Brain microvascular endothelial cell (primary cell): ENCODE measurements at regions not wholly inside any gene's neighbourhood (a gene's known extent, or its start where the extent isn't known, plus 50 kb on each side); places are given as distances from the start of the nearest gene placed in this dataset.

Experiments used
- DNase-seq: peaks from one replicate; pipeline ENCODE4 v3.0.0-alpha.2; 2020
- H3K27ac ChIP-seq: fragments of 250-450 bp; sonication (Bioruptor Pico); 2 replicates; pipeline ENCODE4 v1.5.1; 2020; ENCODE audit warnings: mild to moderate bottlenecking, moderate library complexity
- H3K27me3 ChIP-seq: fragments of 250-450 bp; sonication (Bioruptor Pico); replicated peaks from 2 replicates; pipeline ENCODE4 v1.5.1; 2020; ENCODE audit warnings: mild to moderate bottlenecking
- H3K36me3 ChIP-seq: fragments of 250-450 bp; sonication (Bioruptor Pico); replicated peaks from 2 replicates; pipeline ENCODE4 v1.5.1; 2020; ENCODE audit warnings: mild to moderate bottlenecking
- H3K4me3 ChIP-seq: 2 replicates; pipeline ENCODE4 v1.5.1; 2011; ENCODE audit warnings: low read depth, mild to moderate bottlenecking, control low read depth, low read length, moderate library complexity
- CTCF ChIP-seq: IDR thresholded peaks from 2 replicates; pipeline ENCODE4 v1.5.1; 2011; ENCODE audit warnings: low read depth, mild to moderate bottlenecking, moderate library complexity, low read length, control low read depth, inconsistent platforms; ENCODE audit errors: missing control alignments
- in situ Hi-C: cut with HindIII; loops from 2 replicates; pipeline ENCODE4 v1.10.0; 2017; ENCODE audit warnings: low sequenced_read_pairs, low pct_ligation_motif_present

- Histone ChIP-seq H3K27me3 (peaks cover 8% of the 10 kb centered on the region), H3K27ac (no peak overlapping the region), H3K36me3 (no peaks in the 10 kb centered on the region), H3K4me3 (no peak overlapping the region)
- TF ChIP-seq CTCF = no peak
- no peak for DNase-seq
- in situ Hi-C loops = no loop called here
Measured at GRCh38 chr16:66293207-66293735, 73.2 kb upstream of the CDH5 start.

- Histone ChIP-seq H3K27me3 (peaks cover 8% of the 10 kb centered on the region), H3K27ac (no peak overlapping the region), H3K36me3 (no peaks in the 10 kb centered on the region), H3K4me3 (no peak overlapping the region)
- no peak for DNase-seq
- TF ChIP-seq CTCF = no peak
- in situ Hi-C loops = no loop called here
Measured at GRCh38 chr16:66292241-66292935, 74.1 kb upstream of the CDH5 start.

- H3K27ac ChIP-seq = no peak overlapping the region
- no peak for DNase-seq
Measured at GRCh38 chr16:66291833-66292232, 74.7 kb upstream of the CDH5 start.

GRCh38 chr16:66290431-66290830 lies 76.1 kb upstream of the CDH5 start:
- DNase-seq = no peak

More at GRCh38 chr16:66291833-66292232, 74.7 kb upstream of the CDH5 start:
- H3K36me3 ChIP-seq = no peaks in the 10 kb centered on the region
- no peak for TF ChIP-seq CTCF
- in situ Hi-C loops = no loop called here
- H3K4me3 ChIP-seq = no peak overlapping the region
- peaks cover 8% of the 10 kb centered on the region for H3K27me3 ChIP-seq

GRCh38 chr16:66289986-66290385 lies 76.5 kb upstream of the CDH5 start:
- TF ChIP-seq CTCF = no peak
- in situ Hi-C loops = no loop called here
- no peak overlapping the region for H3K27ac ChIP-seq
- H3K27me3 ChIP-seq = peaks cover 8% of the 10 kb centered on the region
- H3K4me3 ChIP-seq = no peak overlapping the region
- no peaks in the 10 kb centered on the region for H3K36me3 ChIP-seq
- DNase-seq = no peak

More at GRCh38 chr16:66290431-66290830, 76.1 kb upstream of the CDH5 start:
- peaks cover 8% of the 10 kb centered on the region for H3K27me3 ChIP-seq
- no peak for TF ChIP-seq CTCF
- no peaks in the 10 kb centered on the region for H3K36me3 ChIP-seq
- no peak overlapping the region for H3K27ac ChIP-seq
- in situ Hi-C loops = no loop called here
- H3K4me3 ChIP-seq = no peak overlapping the region

- Histone ChIP-seq H3K36me3 (no peaks in the 10 kb centered on the region), H3K27ac (no peak overlapping the region), H3K4me3 (no peak overlapping the region), H3K27me3 (peaks cover 5% of the 10 kb centered on the region)
- no peak for TF ChIP-seq CTCF
- in situ Hi-C loops = no loop called here
- DNase-seq = no peak
Measured at GRCh38 chr16:66289051-66289680, 77.3 kb upstream of the CDH5 start.
